Testis (tissue), 2 donors: ENCODE measurements at regions not wholly inside any gene's neighbourhood (a gene's known extent, or its start where the extent isn't known, plus 50 kb on each side); places are given as distances from the start of the nearest gene placed in this dataset.

Experiments
- POLR2A ChIP-seq: fragments of 450-650 bp; IDR thresholded peaks from one replicate; pipeline ENCODE4 v1.6.1; 2017; ENCODE audit warnings: antibody characterized with exemption, mild to moderate bottlenecking, moderate library complexity
- TF ChIP-seq, protein P1 (sequence below), 3 experiments: fragments of 450-650 bp in 2 of 3; fragments of 200-600 bp in 1 of 3; sonication (generic) in 1 of 3; IDR thresholded peaks; one replicate each; pipeline ENCODE4 v1.5.1; 2016 to 2019; ENCODE audit warnings: antibody characterized with exemption in 3 of 3, mild to moderate bottlenecking in 2 of 3, moderate library complexity in 1 of 3

DNA sequence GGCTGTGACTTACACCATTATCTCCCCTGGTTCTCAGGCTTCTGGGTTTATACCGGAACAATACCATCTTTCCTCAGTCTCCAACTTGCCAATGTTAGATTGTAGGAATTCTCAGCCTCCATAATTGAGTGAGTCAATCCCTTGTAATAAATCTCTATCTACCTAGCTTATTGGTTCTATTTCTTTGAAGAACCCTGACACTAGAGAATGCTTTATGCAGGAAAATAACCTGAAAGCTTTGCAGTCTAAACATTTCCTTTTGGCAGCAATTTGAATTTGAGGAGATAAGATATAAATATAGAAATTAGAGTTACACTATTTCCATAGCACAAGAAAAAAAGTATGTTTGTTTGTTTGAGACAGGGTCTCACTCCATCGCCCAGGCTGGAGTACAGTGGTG, 278.1 kb upstream of the CDH18 start:
- no peak for TF ChIP-seq POLR2A
- TF ChIP-seq, protein P1, sequence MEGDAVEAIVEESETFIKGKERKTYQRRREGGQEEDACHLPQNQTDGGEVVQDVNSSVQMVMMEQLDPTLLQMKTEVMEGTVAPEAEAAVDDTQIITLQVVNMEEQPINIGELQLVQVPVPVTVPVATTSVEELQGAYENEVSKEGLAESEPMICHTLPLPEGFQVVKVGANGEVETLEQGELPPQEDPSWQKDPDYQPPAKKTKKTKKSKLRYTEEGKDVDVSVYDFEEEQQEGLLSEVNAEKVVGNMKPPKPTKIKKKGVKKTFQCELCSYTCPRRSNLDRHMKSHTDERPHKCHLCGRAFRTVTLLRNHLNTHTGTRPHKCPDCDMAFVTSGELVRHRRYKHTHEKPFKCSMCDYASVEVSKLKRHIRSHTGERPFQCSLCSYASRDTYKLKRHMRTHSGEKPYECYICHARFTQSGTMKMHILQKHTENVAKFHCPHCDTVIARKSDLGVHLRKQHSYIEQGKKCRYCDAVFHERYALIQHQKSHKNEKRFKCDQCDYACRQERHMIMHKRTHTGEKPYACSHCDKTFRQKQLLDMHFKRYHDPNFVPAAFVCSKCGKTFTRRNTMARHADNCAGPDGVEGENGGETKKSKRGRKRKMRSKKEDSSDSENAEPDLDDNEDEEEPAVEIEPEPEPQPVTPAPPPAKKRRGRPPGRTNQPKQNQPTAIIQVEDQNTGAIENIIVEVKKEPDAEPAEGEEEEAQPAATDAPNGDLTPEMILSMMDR (IDR thresholded peaks at IDR 0.05): no peak
